Mucosa of stomach (tissue), 1 donor: ENCODE measurements at regions not wholly inside any gene's neighbourhood (a gene's known extent, or its start where the extent isn't known, plus 50 kb on each side); places are given as distances from the start of the nearest gene placed in this dataset.

ENCODE experiments used
- H3K27me3 ChIP-seq: one replicate; pipeline ENCODE4 v1.7.0; 2013; ENCODE audit warnings: mild to moderate bottlenecking, low read length; ENCODE audit not compliant: control insufficient read depth, insufficient read depth
- H3K36me3 ChIP-seq: one replicate; pipeline ENCODE4 v1.7.0; 2013; ENCODE audit warnings: low read length; ENCODE audit not compliant: control insufficient read depth, insufficient read depth
- H3K4me1 ChIP-seq: one replicate; pipeline ENCODE4 v1.7.0; 2013; ENCODE audit warnings: mild to moderate bottlenecking, low read length; ENCODE audit not compliant: control insufficient read depth, insufficient read depth
- H3K4me3 ChIP-seq: one replicate; pipeline ENCODE4 v1.7.0; 2013; ENCODE audit warnings: low read length
- H3K9ac ChIP-seq: one replicate; pipeline ENCODE4 v1.7.0; 2013; ENCODE audit warnings: mild to moderate bottlenecking, low read length, moderate library complexity
- H3K9me3 ChIP-seq: one replicate; pipeline ENCODE4 v1.7.0; 2013; ENCODE audit warnings: mild to moderate bottlenecking, low read length, moderate library complexity; ENCODE audit not compliant: control insufficient read depth
- donor health status: Pancreatic carcinoma.

GRCh38 chr15:96390986-96391385, 60.5 kb downstream of the NR2F2 start:
- H3K9ac ChIP-seq = no peak overlapping the region
- H3K36me3 ChIP-seq = no peaks in the 10 kb centered on the region
- H3K27me3 ChIP-seq = no peaks in the 10 kb centered on the region
- H3K4me1 ChIP-seq = no peaks in the 10 kb centered on the region
- no peak overlapping the region for H3K4me3 ChIP-seq
- no peaks in the 10 kb centered on the region for H3K9me3 ChIP-seq

GRCh38 chr15:96392380-96393208, 62.1 kb downstream of the NR2F2 start:
- Histone ChIP-seq H3K9me3 (no peaks in the 10 kb centered on the region), H3K27me3 (no peaks in the 10 kb centered on the region), H3K36me3 (no peaks in the 10 kb centered on the region), H3K9ac (no peak overlapping the region), H3K4me1 (no peaks in the 10 kb centered on the region), H3K4me3 (no peak overlapping the region)

GRCh38 chr15:96393209-96393513, 62.7 kb downstream of the NR2F2 start:
- Histone ChIP-seq H3K4me1 (no peaks in the 10 kb centered on the region), H3K4me3 (no peak overlapping the region), H3K36me3 (no peaks in the 10 kb centered on the region), H3K9me3 (no peaks in the 10 kb centered on the region), H3K9ac (no peak overlapping the region), H3K27me3 (no peaks in the 10 kb centered on the region)

GRCh38 chr15:96395687-96396086, 65.2 kb downstream of the NR2F2 start:
- Histone ChIP-seq H3K9me3 (no peaks in the 10 kb centered on the region), H3K27me3 (peaks cover 5% of the 10 kb centered on the region), H3K9ac (no peak overlapping the region), H3K4me1 (no peaks in the 10 kb centered on the region), H3K4me3 (no peak overlapping the region), H3K36me3 (no peaks in the 10 kb centered on the region)

- Histone ChIP-seq H3K4me3 (no peak overlapping the region), H3K4me1 (no peaks in the 10 kb centered on the region), H3K36me3 (no peaks in the 10 kb centered on the region), H3K9ac (no peak overlapping the region), H3K27me3 (peaks cover 5% of the 10 kb centered on the region), H3K9me3 (no peaks in the 10 kb centered on the region)
Observed at GRCh38 chr15:96398776-96399175, 68.3 kb downstream of the NR2F2 start.

- no peak overlapping the region for H3K4me3 ChIP-seq
- no peaks in the 10 kb centered on the region for H3K9me3 ChIP-seq
- peaks cover 5% of the 10 kb centered on the region for H3K27me3 ChIP-seq
- H3K4me1 ChIP-seq = no peaks in the 10 kb centered on the region
- no peak overlapping the region for H3K9ac ChIP-seq
- no peaks in the 10 kb centered on the region for H3K36me3 ChIP-seq
Observed at GRCh38 chr15:96402403-96402802, 71.9 kb downstream of the NR2F2 start.

GRCh38 chr15:96403071-96403470, 72.6 kb downstream of the NR2F2 start:
- Histone ChIP-seq H3K27me3 (peaks cover 11% of the 10 kb centered on the region), H3K4me3 (no peak overlapping the region)

GRCh38 chr15:96403932-96404331, 73.4 kb downstream of the NR2F2 start:
- H3K9me3 ChIP-seq = no peaks in the 10 kb centered on the region
- no peaks in the 10 kb centered on the region for H3K36me3 ChIP-seq
- H3K4me3 ChIP-seq = no peak overlapping the region
- peaks cover 19% of the 10 kb centered on the region for H3K27me3 ChIP-seq
- H3K9ac ChIP-seq = no peak overlapping the region
- no peaks in the 10 kb centered on the region for H3K4me1 ChIP-seq

More at GRCh38 chr15:96403071-96403470, 72.6 kb downstream of the NR2F2 start:
- Histone ChIP-seq H3K4me1 (no peaks in the 10 kb centered on the region), H3K36me3 (no peaks in the 10 kb centered on the region), H3K9ac (no peak overlapping the region), H3K9me3 (no peaks in the 10 kb centered on the region)

- Histone ChIP-seq H3K36me3 (no peaks in the 10 kb centered on the region), H3K4me3 (no peak overlapping the region), H3K4me1 (peaks cover 5% of the 10 kb centered on the region), H3K9me3 (no peaks in the 10 kb centered on the region), H3K27me3 (peaks cover 24% of the 10 kb centered on the region), H3K9ac (no peak overlapping the region)
Observed at GRCh38 chr15:96404560-96404959, 74.1 kb downstream of the NR2F2 start.

- peaks cover 7% of the 10 kb centered on the region for H3K4me1 ChIP-seq
- peaks cover 38% of the 10 kb centered on the region for H3K27me3 ChIP-seq
- H3K9me3 ChIP-seq = no peaks in the 10 kb centered on the region
- no peak overlapping the region for H3K4me3 ChIP-seq
- H3K9ac ChIP-seq = no peak overlapping the region
- H3K36me3 ChIP-seq = no peaks in the 10 kb centered on the region
Observed at GRCh38 chr15:96406291-96406690, 75.8 kb downstream of the NR2F2 start.

GRCh38 chr15:96406701-96407100, 76.2 kb downstream of the NR2F2 start:
- peaks cover 42% of the 10 kb centered on the region for H3K27me3 ChIP-seq
- H3K9ac ChIP-seq = no peak overlapping the region
- H3K4me3 ChIP-seq = no peak overlapping the region
- H3K9me3 ChIP-seq = no peaks in the 10 kb centered on the region
- peaks cover 7% of the 10 kb centered on the region for H3K4me1 ChIP-seq
- H3K36me3 ChIP-seq = no peaks in the 10 kb centered on the region

- H3K9ac ChIP-seq = no peak overlapping the region
- H3K4me1 ChIP-seq = peaks cover 7% of the 10 kb centered on the region
- H3K27me3 ChIP-seq = peaks cover 49% of the 10 kb centered on the region
- no peak overlapping the region for H3K4me3 ChIP-seq
- no peaks in the 10 kb centered on the region for H3K9me3 ChIP-seq
- no peaks in the 10 kb centered on the region for H3K36me3 ChIP-seq
Observed at GRCh38 chr15:96407482-96407881, 77.0 kb downstream of the NR2F2 start.
